HCT116 (cell line): ENCODE measurements at regions not wholly inside any gene's neighbourhood (a gene's known extent, or its start where the extent isn't known, plus 50 kb on each side); places are given as distances from the start of the nearest gene placed in this dataset.

Experiments used
- ATAC-seq: fragments of 200-7000 bp; cut with Tn5 transposase; 2 replicates; pipeline ENCODE4 v1.9.1; 2020; ENCODE audit warnings: mild to moderate bottlenecking, moderate library complexity
- BruUV-seq: library from RNA; stranded (reverse); fragments of 400-500 nt; replicated peaks from 2 replicates; lab custom pipeline; 2021; lab: Mats Ljungman, UMichigan
- CTCF ChIA-PET: fragments of 300-600 bp; sonication (Branson Sonifier 250); formaldehyde crosslinking; loops from one replicate; lab custom pipeline; 2021; ENCODE audit warnings: antibody characterized with exemption; lab: Charles Lee
- POLR2A ChIA-PET: fragments of 300-600, 350-600 bp; sonication (Branson Sonifier 250); formaldehyde crosslinking; loops from one replicate; lab custom pipeline; 2021; ENCODE audit warnings: antibody characterized with exemption; lab: Charles Lee
- RAD21 ChIA-PET, 2 experiments: fragments of 300-600 bp; sonication (Branson Sonifier 250); formaldehyde crosslinking; loops; one replicate each; lab custom pipeline; 2023; ENCODE audit warnings: low total read pairs in 2 of 2; ENCODE audit not compliant: uncharacterized antibody in 2 of 2, unreplicated experiment in 2 of 2, low non-redundant PET in 1 of 2; lab: Charles Lee
- DNase-seq: peaks from one replicate; pipeline ENCODE4 v3.0.0-alpha.2; 2010; ENCODE audit warnings: low read depth, low spot score
- H2AFZ ChIP-seq: fragments of 200-600 bp; shearing (Covaris generic), sonication (generic); 2 replicates; pipeline ENCODE4 v1.6.1; 2017; ENCODE audit warnings: low read depth, mixed run types, mixed read lengths, antibody characterized with exemption, low read length; ENCODE audit not compliant: poor library complexity, severe bottlenecking
- H3K27ac ChIP-seq: 2 replicates; pipeline ENCODE4 v1.5.1; 2012; ENCODE audit warnings: low read depth, low read length
- H3K27me3 ChIP-seq: fragments of 200-600 bp; sonication (generic); 2 replicates; pipeline ENCODE4 v1.6.1; 2016; ENCODE audit warnings: mixed run types, low read length, mixed read lengths; ENCODE audit not compliant: insufficient read depth
- H3K36me3 ChIP-seq, 2 experiments: fragments of 200-500 bp in 1 of 2; fragments of 200-600 bp in 1 of 2; sonication (Bioruptor generic) in 1 of 2; sonication (generic) in 1 of 2; 2 replicates each; pipeline versions ENCODE4 v1.5.1 to v1.6.1; 2014 to 2016; ENCODE audit warnings: low read length in 2 of 2, inconsistent platforms in 1 of 2, mixed read lengths in 1 of 2, mixed run types in 1 of 2; ENCODE audit not compliant: insufficient read depth in 2 of 2, control insufficient read depth in 1 of 2
- H3K4me1 ChIP-seq, 2 experiments: fragments of 200-600 bp in 1 of 2; sonication (generic) in 1 of 2; 2 replicates each; pipeline versions ENCODE4 v1.5.1 to v1.6.1; 2012 to 2017; ENCODE audit warnings: low read length in 2 of 2, inconsistent platforms in 1 of 2, mild to moderate bottlenecking in 1 of 2, mixed read lengths in 1 of 2, mixed run types in 1 of 2, moderate library complexity in 1 of 2; ENCODE audit not compliant: insufficient read depth in 2 of 2, control insufficient read depth in 1 of 2
- H3K4me2 ChIP-seq: fragments of 200-600 bp; sonication (generic); 2 replicates; pipeline ENCODE4 v1.6.1; 2017; ENCODE audit warnings: mixed run types, low read length, mixed read lengths
- H3K4me3 ChIP-seq, 2 experiments: fragments of 200-600 bp in 1 of 2; sonication (generic) in 1 of 2; replicated peaks in 1 of 2; 2 replicates each; pipeline ENCODE4 v1.5.1; 2011 to 2016; ENCODE audit warnings: low read length in 2 of 2, control low read depth in 1 of 2, low read depth in 1 of 2, mild to moderate bottlenecking in 1 of 2, mixed read lengths in 1 of 2, mixed run types in 1 of 2
- H3K79me2 ChIP-seq: fragments of 200-600 bp; sonication (generic); 2 replicates; pipeline ENCODE4 v1.6.1; 2017; ENCODE audit warnings: mild to moderate bottlenecking, mixed run types, low read length, moderate library complexity, mixed read lengths; ENCODE audit not compliant: insufficient read depth
- H3K9ac ChIP-seq: fragments of 200-600 bp; sonication (generic); 2 replicates; pipeline ENCODE4 v1.6.1; 2016; ENCODE audit warnings: low read length, mixed read lengths
- H3K9me2 ChIP-seq: fragments of 200-600 bp; sonication (generic), shearing (Covaris generic); 2 replicates; pipeline ENCODE4 v1.6.1; 2017; ENCODE audit warnings: mixed run types, mild to moderate bottlenecking, moderate library complexity; ENCODE audit not compliant: insufficient read depth
- H3K9me3 ChIP-seq, 2 experiments: fragments of 200-500 bp in 1 of 2; fragments of 200-600 bp in 1 of 2; sonication (Bioruptor generic) in 1 of 2; sonication (generic) in 1 of 2; 2 replicates each; pipeline ENCODE4 v1.6.1; 2014 to 2017; ENCODE audit warnings: low read length in 2 of 2, mixed read lengths in 2 of 2, inconsistent platforms in 1 of 2, low read depth in 1 of 2, mild to moderate bottlenecking in 1 of 2, mixed run types in 1 of 2, moderate library complexity in 1 of 2; ENCODE audit not compliant: control insufficient read depth in 1 of 2, insufficient read depth in 1 of 2
- H4K20me1 ChIP-seq: fragments of 200-600 bp; sonication (generic), shearing (Covaris generic); 2 replicates; pipeline ENCODE4 v1.6.1; 2017; ENCODE audit warnings: mixed run types, mild to moderate bottlenecking, moderate library complexity; ENCODE audit not compliant: insufficient read depth
- ATF3 ChIP-seq: IDR thresholded peaks from 2 replicates; pipeline ENCODE4 v1.6.1; 2012
- CBX3 ChIP-seq: IDR thresholded peaks from 2 replicates; pipeline ENCODE4 v1.6.1; 2012; ENCODE audit warnings: low read depth
- CEBPB ChIP-seq: IDR thresholded peaks from 2 replicates; pipeline ENCODE4 v1.6.1; 2012; ENCODE audit warnings: low read depth
- CTCF ChIP-seq, 3 experiments: fragments of 200-600 bp in 1 of 3; sonication (generic) in 1 of 3; IDR thresholded peaks in 2 of 3; conservative IDR thresholded peaks in 1 of 3; 2 replicates each; pipeline ENCODE4 v1.5.1; 2012 to 2017; ENCODE audit warnings: low read depth in 2 of 3, low read length in 2 of 3, antibody characterized with exemption in 1 of 3, borderline replicate concordance in 1 of 3, control low read depth in 1 of 3, mild to moderate bottlenecking in 1 of 3, mixed read lengths in 1 of 3, mixed run types in 1 of 3, moderate library complexity in 1 of 3; ENCODE audit not compliant: insufficient read depth in 1 of 3
- EGR1 ChIP-seq: IDR thresholded peaks from 2 replicates; pipeline ENCODE4 v1.6.1; 2012; ENCODE audit warnings: low read depth
- ELF1 ChIP-seq: IDR thresholded peaks from 2 replicates; pipeline ENCODE4 v1.6.1; 2012; ENCODE audit warnings: low read depth, borderline replicate concordance
- EZH2 ChIP-seq: fragments of 200-600 bp; sonication (generic); IDR thresholded peaks from 2 replicates; pipeline ENCODE4 v1.6.1; 2017; ENCODE audit warnings: antibody characterized with exemption, mixed run types
- EZH2phosphoT487 ChIP-seq: fragments of 200-600 bp; IDR thresholded peaks from 2 replicates; pipeline ENCODE4 v1.6.1; 2018; ENCODE audit warnings: antibody characterized with exemption, borderline replicate concordance
- FOSL1 ChIP-seq: IDR thresholded peaks from 2 replicates; pipeline ENCODE4 v1.6.1; 2012; ENCODE audit warnings: low read depth
- JUND ChIP-seq: IDR thresholded peaks from 2 replicates; pipeline ENCODE4 v1.6.1; 2012
- POLR2A ChIP-seq: IDR thresholded peaks from 2 replicates; pipeline ENCODE4 v1.7.0; 2011; ENCODE audit warnings: borderline replicate concordance; ENCODE audit not compliant: insufficient read depth, insufficient read length; ENCODE audit errors: extremely low read depth
- RAD21 ChIP-seq: IDR thresholded peaks from 2 replicates; pipeline ENCODE4 v1.6.1; 2012; ENCODE audit warnings: low read depth, mild to moderate bottlenecking
- SIN3A ChIP-seq: IDR thresholded peaks from 2 replicates; pipeline ENCODE4 v1.6.1; 2012; ENCODE audit warnings: low read depth
- SP1 ChIP-seq: IDR thresholded peaks from 2 replicates; pipeline ENCODE4 v1.6.1; 2012; ENCODE audit warnings: low read depth
- SRF ChIP-seq: IDR thresholded peaks from 2 replicates; pipeline ENCODE4 v1.6.1; 2012; ENCODE audit warnings: low read depth
- TCF7L2 ChIP-seq: IDR thresholded peaks from 2 replicates; pipeline ENCODE4 v1.7.0; 2011; ENCODE audit warnings: borderline replicate concordance, inconsistent platforms; ENCODE audit not compliant: insufficient read depth, insufficient read length; ENCODE audit errors: extremely low read depth
- YY1 ChIP-seq: IDR thresholded peaks from 2 replicates; pipeline ENCODE4 v1.6.1; 2011; ENCODE audit warnings: low read length, low read depth, moderate library complexity, mild to moderate bottlenecking; ENCODE audit not compliant: insufficient replicate concordance; ENCODE audit errors: extremely low read depth
- ZBTB33 ChIP-seq: IDR thresholded peaks from 2 replicates; pipeline ENCODE4 v1.6.1; 2011; ENCODE audit warnings: mild to moderate bottlenecking, low read length, moderate library complexity; ENCODE audit not compliant: insufficient replicate concordance; ENCODE audit errors: extremely low read depth
- ZNF274 ChIP-seq: fragments of 200-500 bp; sonication (Bioruptor generic); IDR thresholded peaks from 2 replicates; pipeline ENCODE4 v1.6.1; 2014; ENCODE audit warnings: mild to moderate bottlenecking, low read depth, low read length, inconsistent platforms
- intact Hi-C: fragments of 100-400 bp; cut with micrococcal nuclease; formaldehyde crosslinking; loops from 2 replicates; pipeline ENCODE4 v1.10.0; 2022

- H3K9me3 ChIP-seq: no peaks in the 10 kb centered on the region
- POLR2A ChIA-PET: no interaction called here
- RAD21 ChIA-PET: no interaction called here
- intact Hi-C loops: no loop called here
- no TSS peak for BruUV-seq
- ATAC-seq: no peak
- TF ChIP-seq SRF (no peak), JUND (no peak), ELF1 (no peak), EZH2phosphoT487 (no peak), SIN3A (no peak)
- no peaks in the 10 kb centered on the region for H3K79me2 ChIP-seq
- no peak overlapping the region for H3K9ac ChIP-seq
- H3K36me3 ChIP-seq: no peaks in the 10 kb centered on the region
- H3K4me2 ChIP-seq: no peak overlapping the region
- no peaks in the 10 kb centered on the region; the same call in 1 of the 2 replicates for H4K20me1 ChIP-seq
- no peak overlapping the region for H2AFZ ChIP-seq
- no peaks in the 10 kb centered on the region for H3K27me3 ChIP-seq
- DNase-seq: no peak
- CTCF ChIA-PET: no interaction called here
- H3K27ac ChIP-seq: no peak overlapping the region
- no peaks in the 10 kb centered on the region for H3K4me1 ChIP-seq
- no peak overlapping the region for H3K4me3 ChIP-seq
- H3K9me2 ChIP-seq: no peaks in the 10 kb centered on the region
These were observed 97.9 kb upstream of the ANK3 start for GRCh38 chr10:60487543-60487942.

- DNase-seq (no peak), ATAC-seq (no peak)
- H3K27me3 ChIP-seq: no peaks in the 10 kb centered on the region
- TF ChIP-seq CBX3 (no peak), POLR2A (no peak), CTCF (IDR thresholded peaks at IDR 0.05 in 2 of 3, conservative IDR thresholded peaks at IDR 0.05 in 1 of 3; ENCODE audit: borderline replicate concordance in 1 of 3, insufficient read depth in 1 of 3, low read depth in 2 of 3, low read length in 2 of 3) (no peak), YY1 (no peak), EGR1 (no peak), ZNF274 (no peak), CEBPB (no peak), SP1 (no peak), ATF3 (no peak), JUND (no peak), RAD21 (no peak), EZH2 (no peak), EZH2phosphoT487 (no peak), FOSL1 (no peak), TCF7L2 (no peak), ZBTB33 (no peak)
- H3K27ac ChIP-seq: no peak overlapping the region
- CTCF ChIA-PET: no interaction called here
- RAD21 ChIA-PET: no interaction called here
- H3K9me3 ChIP-seq: no peaks in the 10 kb centered on the region
- no peaks in the 10 kb centered on the region for H3K9me2 ChIP-seq
- no peaks in the 10 kb centered on the region; the same call in 1 of the 2 replicates for H4K20me1 ChIP-seq
- no peak overlapping the region for H3K4me3 ChIP-seq
- peaks cover 0 to 5% of the 10 kb centered on the region in 2 experiments; a peak in 1 of 4 replicates for H3K4me1 ChIP-seq
- no peak overlapping the region for H3K9ac ChIP-seq
- H3K4me2 ChIP-seq: no peak overlapping the region
- POLR2A ChIA-PET: no interaction called here
- no peaks in the 10 kb centered on the region for H3K79me2 ChIP-seq
- intact Hi-C loops: no loop called here
- no peak overlapping the region for H2AFZ ChIP-seq
- BruUV-seq: no TSS peak
- no peaks in the 10 kb centered on the region for H3K36me3 ChIP-seq
These were observed 95.3 kb upstream of the ANK3 start for GRCh38 chr10:60485025-60485424.
